HepG2 (cell line): ENCODE measurements at regions not wholly inside any gene's neighbourhood (a gene's known extent, or its start where the extent isn't known, plus 50 kb on each side); places are given as distances from the start of the nearest gene placed in this dataset.

Experiments
- ASH2L ChIP-seq: fragments of 300-600, 200-600 bp; sonication (generic); IDR thresholded peaks from 2 replicates; pipeline ENCODE4 v1.7.0; 2017; ENCODE audit warnings: low read depth, mild to moderate bottlenecking, moderate library complexity, mixed read lengths, low read length; ENCODE audit not compliant: insufficient read length
- CBX5 ChIP-seq: sonication (generic); formaldehyde crosslinking; IDR thresholded peaks from 2 replicates; pipeline ENCODE4 v1.4.0; 2020; ENCODE audit warnings: missing genetic modification reagents, borderline replicate concordance
- GFI1 ChIP-seq: sonication (generic); formaldehyde crosslinking; IDR thresholded peaks from 2 replicates; pipeline ENCODE4 v1.5.0; 2020; ENCODE audit warnings: missing genetic modification reagents, mild to moderate bottlenecking, borderline replicate concordance
- JUN ChIP-seq: sonication (generic); formaldehyde crosslinking; IDR thresholded peaks from 2 replicates; pipeline ENCODE4 v1.4.0; 2020; ENCODE audit warnings: mild to moderate bottlenecking, missing genetic modification reagents
- KLF15 ChIP-seq: sonication (generic); formaldehyde crosslinking; IDR thresholded peaks from 2 replicates; pipeline ENCODE4 v1.8.1; 2023; ENCODE audit warnings: borderline replicate concordance, mild to moderate bottlenecking, inconsistent platforms, missing genetic modification reagents, mixed read lengths
- KLF16 ChIP-seq, 2 experiments: sonication (generic) in 1 of 2; formaldehyde crosslinking in 1 of 2; IDR thresholded peaks; 2 replicates each; pipeline versions ENCODE4 v1.6.1 to v1.8.0; 2016 to 2023; ENCODE audit warnings: missing genetic modification reagents in 2 of 2, missing compliant biosample characterization in 1 of 2
- MAFF ChIP-seq: IDR thresholded peaks from 2 replicates; pipeline ENCODE4 v1.6.1; 2011; ENCODE audit warnings: low read depth, low read length, improper control_type of control experiment
- MED8 ChIP-seq: sonication (generic); formaldehyde crosslinking; IDR thresholded peaks from 2 replicates; pipeline ENCODE4 v1.8.1; 2023; ENCODE audit warnings: mild to moderate bottlenecking, missing genetic modification reagents; ENCODE audit not compliant: insufficient replicate concordance
- MXD4 ChIP-seq: IDR thresholded peaks from 2 replicates; pipeline ENCODE4 v1.6.1; 2016; ENCODE audit warnings: mild to moderate bottlenecking, missing biosample characterization, missing genetic modification reagents
- MZF1 ChIP-seq: sonication (generic); formaldehyde crosslinking; IDR thresholded peaks from 2 replicates; pipeline ENCODE4 v1.8.1; 2023; ENCODE audit warnings: mild to moderate bottlenecking, missing genetic modification reagents, borderline replicate concordance
- RFX1 ChIP-seq: fragments of 450-650 bp; IDR thresholded peaks from 2 replicates; pipeline ENCODE4 v1.6.1; 2017
- SAFB2 ChIP-seq: sonication (generic); formaldehyde crosslinking; IDR thresholded peaks from 2 replicates; pipeline ENCODE4 v1.5.1; 2020; ENCODE audit warnings: missing genetic modification reagents, low read depth, mild to moderate bottlenecking, borderline replicate concordance
- SAP130 ChIP-seq: IDR thresholded peaks from 2 replicates; pipeline ENCODE4 v1.6.1; 2016; ENCODE audit warnings: low read depth
- SRSF1 ChIP-seq: fragments of 200-400 bp; formaldehyde crosslinking; optimal IDR thresholded peaks from 2 replicates; pipeline ENCODE3; 2017; ENCODE audit warnings: mild to moderate bottlenecking, low read depth, low read length, moderate library complexity
- XRCC5 ChIP-seq: fragments of 200-400 bp; formaldehyde crosslinking; optimal IDR thresholded peaks from 2 replicates; pipeline ENCODE3; 2017; ENCODE audit warnings: mild to moderate bottlenecking, low read length
- ZNF460 ChIP-seq: sonication (generic); formaldehyde crosslinking; IDR thresholded peaks from 2 replicates; pipeline ENCODE4 v1.5.1; 2020; ENCODE audit warnings: missing genetic modification reagents, mild to moderate bottlenecking, borderline replicate concordance
- ZNF75D ChIP-seq: sonication (generic); formaldehyde crosslinking; IDR thresholded peaks from 2 replicates; pipeline ENCODE4 v1.8.1; 2023; ENCODE audit warnings: missing genetic modification reagents, mild to moderate bottlenecking, borderline replicate concordance
- TF ChIP-seq, protein P1 (sequence below): sonication (generic); formaldehyde crosslinking; IDR thresholded peaks from 2 replicates; pipeline ENCODE4 v1.4.0; 2020; ENCODE audit warnings: missing genetic modification reagents
- TF ChIP-seq, protein P2 (sequence below): sonication (generic); formaldehyde crosslinking; IDR thresholded peaks from 2 replicates; pipeline ENCODE4 v1.5.1; 2020; ENCODE audit warnings: mild to moderate bottlenecking, missing genetic modification reagents
- TF ChIP-seq, protein P3 (sequence below): IDR thresholded peaks from 2 replicates; pipeline ENCODE4 v1.6.1; 2018; ENCODE audit warnings: missing genetic modification reagents, mild to moderate bottlenecking, missing compliant biosample characterization
- TF ChIP-seq, protein P4 (sequence below): sonication (generic); formaldehyde crosslinking; IDR thresholded peaks from 2 replicates; pipeline ENCODE4 v1.4.0; 2020; ENCODE audit warnings: missing genetic modification reagents

DNA sequence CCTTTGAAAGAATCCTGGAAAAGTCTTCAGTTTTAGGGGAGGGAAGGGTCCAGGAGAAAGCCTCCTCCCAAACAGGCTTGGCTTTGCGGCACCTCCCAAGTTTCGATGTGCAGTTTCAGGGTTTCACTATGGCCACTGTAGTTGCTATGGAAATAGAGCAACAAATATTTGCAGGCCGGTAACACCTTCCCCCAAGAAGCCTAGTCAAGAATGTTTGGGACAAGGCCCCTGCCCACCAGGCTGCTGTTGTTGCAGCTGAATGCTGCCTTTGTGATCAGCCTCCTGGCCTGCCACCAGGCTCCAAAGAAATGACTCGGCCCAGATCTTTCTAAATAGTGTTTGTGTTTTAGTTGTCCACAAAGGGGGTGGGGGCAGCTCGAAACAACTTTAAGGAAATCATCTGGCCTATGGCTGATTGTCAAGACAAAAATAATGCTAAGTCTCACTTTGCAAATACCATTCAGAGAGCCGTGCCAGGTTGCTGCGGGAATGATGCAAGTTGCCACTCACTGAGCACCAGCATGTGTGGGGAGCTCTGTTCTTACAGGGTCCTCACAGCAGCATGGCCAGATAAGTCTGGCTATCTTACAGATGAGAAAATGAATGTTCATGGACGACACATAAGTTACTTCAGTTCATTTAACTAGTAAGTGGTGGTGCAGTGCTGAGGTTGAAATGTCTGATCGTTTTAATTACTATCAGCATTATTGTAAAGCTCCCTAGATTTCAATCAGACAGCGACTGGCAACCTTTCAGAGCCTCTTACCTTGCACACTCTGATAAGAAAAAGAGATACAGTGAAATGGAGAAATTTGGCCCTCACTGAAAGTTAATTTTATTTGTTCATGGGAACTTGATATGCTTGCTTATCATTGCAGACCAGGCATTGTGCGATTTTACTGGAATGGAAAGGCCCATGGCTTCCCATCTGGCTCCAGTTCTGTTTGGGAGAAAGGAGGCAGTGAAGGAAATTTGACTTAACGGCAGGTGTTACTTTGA is 91.2 kb upstream of the JUN start (continued):
- TF ChIP-seq ZNF460 = no peak
- TF ChIP-seq GFI1 (CRISPR knock-in tag) = no peak
- TF ChIP-seq KLF15 = no peak
- TF ChIP-seq ASH2L = peak; percentile 23
- TF ChIP-seq, protein P1, sequence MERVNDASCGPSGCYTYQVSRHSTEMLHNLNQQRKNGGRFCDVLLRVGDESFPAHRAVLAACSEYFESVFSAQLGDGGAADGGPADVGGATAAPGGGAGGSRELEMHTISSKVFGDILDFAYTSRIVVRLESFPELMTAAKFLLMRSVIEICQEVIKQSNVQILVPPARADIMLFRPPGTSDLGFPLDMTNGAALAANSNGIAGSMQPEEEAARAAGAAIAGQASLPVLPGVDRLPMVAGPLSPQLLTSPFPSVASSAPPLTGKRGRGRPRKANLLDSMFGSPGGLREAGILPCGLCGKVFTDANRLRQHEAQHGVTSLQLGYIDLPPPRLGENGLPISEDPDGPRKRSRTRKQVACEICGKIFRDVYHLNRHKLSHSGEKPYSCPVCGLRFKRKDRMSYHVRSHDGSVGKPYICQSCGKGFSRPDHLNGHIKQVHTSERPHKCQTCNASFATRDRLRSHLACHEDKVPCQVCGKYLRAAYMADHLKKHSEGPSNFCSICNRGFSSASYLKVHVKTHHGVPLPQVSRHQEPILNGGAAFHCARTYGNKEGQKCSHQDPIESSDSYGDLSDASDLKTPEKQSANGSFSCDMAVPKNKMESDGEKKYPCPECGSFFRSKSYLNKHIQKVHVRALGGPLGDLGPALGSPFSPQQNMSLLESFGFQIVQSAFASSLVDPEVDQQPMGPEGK (CRISPR knock-in tag) = 0 out of 2 replicates have a peak, but pooled peaks have one; percentile 8
- TF ChIP-seq RFX1 = peak; percentile 70
- no peak for TF ChIP-seq ZNF75D (CRISPR knock-in tag)
- TF ChIP-seq SAP130 = 0 out of 2 replicates have a peak, but pooled peaks have one; percentile 18
- TF ChIP-seq SAFB2 (CRISPR knock-in tag) = no peak
- TF ChIP-seq SRSF1 = no peak
- TF ChIP-seq MXD4 (CRISPR knock-in tag) = no peak
- no peak for TF ChIP-seq MAFF
- TF ChIP-seq MED8 (CRISPR knock-in tag) = no peak
- TF ChIP-seq CBX5 (CRISPR knock-in tag) = no peak
- TF ChIP-seq, protein P2, sequence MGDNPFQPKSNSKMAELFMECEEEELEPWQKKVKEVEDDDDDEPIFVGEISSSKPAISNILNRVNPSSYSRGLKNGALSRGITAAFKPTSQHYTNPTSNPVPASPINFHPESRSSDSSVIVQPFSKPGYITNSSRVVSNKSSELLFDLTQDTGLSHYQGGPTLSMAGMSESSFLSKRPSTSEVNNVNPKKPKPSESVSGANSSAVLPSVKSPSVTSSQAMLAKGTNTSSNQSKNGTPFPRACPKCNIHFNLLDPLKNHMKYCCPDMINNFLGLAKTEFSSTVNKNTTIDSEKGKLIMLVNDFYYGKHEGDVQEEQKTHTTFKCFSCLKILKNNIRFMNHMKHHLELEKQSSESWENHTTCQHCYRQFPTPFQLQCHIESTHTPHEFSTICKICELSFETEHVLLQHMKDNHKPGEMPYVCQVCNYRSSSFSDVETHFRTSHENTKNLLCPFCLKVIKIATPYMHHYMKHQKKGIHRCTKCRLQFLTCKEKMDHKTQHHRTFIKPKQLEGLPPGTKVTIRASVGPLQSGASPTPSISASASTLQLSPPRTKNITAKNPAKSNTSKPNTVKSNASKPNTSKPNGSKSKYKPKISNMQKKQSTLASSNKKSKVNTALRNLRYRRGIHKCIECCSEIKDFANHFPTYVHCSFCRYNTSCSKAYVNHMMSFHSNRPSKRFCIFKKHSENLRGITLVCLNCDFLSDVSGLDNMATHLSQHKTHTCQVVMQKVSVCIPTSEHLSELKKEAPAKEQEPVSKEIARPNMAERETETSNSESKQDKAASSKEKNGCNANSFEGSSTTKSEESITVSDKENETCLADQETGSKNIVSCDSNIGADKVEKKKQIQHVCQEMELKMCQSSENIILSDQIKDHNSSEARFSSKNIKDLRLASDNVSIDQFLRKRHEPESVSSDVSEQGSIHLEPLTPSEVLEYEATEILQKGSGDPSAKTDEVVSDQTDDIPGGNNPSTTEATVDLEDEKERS (CRISPR knock-in tag) = no peak
- TF ChIP-seq, protein P3, sequence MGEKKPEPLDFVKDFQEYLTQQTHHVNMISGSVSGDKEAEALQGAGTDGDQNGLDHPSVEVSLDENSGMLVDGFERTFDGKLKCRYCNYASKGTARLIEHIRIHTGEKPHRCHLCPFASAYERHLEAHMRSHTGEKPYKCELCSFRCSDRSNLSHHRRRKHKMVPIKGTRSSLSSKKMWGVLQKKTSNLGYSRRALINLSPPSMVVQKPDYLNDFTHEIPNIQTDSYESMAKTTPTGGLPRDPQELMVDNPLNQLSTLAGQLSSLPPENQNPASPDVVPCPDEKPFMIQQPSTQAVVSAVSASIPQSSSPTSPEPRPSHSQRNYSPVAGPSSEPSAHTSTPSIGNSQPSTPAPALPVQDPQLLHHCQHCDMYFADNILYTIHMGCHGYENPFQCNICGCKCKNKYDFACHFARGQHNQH = no peak
- TF ChIP-seq JUN (CRISPR knock-in tag) = no peak
- TF ChIP-seq, protein P4, sequence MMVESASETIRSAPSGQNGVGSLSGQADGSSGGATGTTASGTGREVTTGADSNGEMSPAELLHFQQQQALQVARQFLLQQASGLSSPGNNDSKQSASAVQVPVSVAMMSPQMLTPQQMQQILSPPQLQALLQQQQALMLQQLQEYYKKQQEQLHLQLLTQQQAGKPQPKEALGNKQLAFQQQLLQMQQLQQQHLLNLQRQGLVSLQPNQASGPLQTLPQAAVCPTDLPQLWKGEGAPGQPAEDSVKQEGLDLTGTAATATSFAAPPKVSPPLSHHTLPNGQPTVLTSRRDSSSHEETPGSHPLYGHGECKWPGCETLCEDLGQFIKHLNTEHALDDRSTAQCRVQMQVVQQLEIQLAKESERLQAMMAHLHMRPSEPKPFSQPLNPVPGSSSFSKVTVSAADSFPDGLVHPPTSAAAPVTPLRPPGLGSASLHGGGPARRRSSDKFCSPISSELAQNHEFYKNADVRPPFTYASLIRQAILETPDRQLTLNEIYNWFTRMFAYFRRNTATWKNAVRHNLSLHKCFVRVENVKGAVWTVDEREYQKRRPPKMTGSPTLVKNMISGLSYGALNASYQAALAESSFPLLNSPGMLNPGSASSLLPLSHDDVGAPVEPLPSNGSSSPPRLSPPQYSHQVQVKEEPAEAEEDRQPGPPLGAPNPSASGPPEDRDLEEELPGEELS (CRISPR knock-in tag) = peak; percentile 12; the same call in 1 of the 2 replicates
- peak; percentile 24 for TF ChIP-seq XRCC5
- no peak for TF ChIP-seq MZF1 (CRISPR knock-in tag)
- no peak for TF ChIP-seq KLF16 (CRISPR knock-in tag; IDR thresholded peaks at IDR 0.05)
